CD4-positive, alpha-beta memory T cell (primary cell): ENCODE measurements at regions not wholly inside any gene's neighbourhood (a gene's known extent, or its start where the extent isn't known, plus 50 kb on each side); places are given as distances from the start of the nearest gene placed in this dataset.

Experiments
- CTCF ChIA-PET: fragments of 350-600 bp; sonication (Branson Sonifier 250); formaldehyde crosslinking; loops from one replicate; lab custom pipeline; 2021; ENCODE audit warnings: inconsistent platforms; ENCODE audit not compliant: partially characterized antibody; lab: Charles Lee
- POLR2A ChIA-PET: fragments of 350-600 bp; sonication (Branson Sonifier 250); formaldehyde crosslinking; loops from one replicate; lab custom pipeline; 2021; ENCODE audit not compliant: partially characterized antibody; lab: Charles Lee
- DNase-seq, 5 donors: peaks; one replicate each; pipeline versions ENCODE4 v3.0.0 to v3.0.0-alpha.2; 2020 to 2022; ENCODE audit warnings: mixed read lengths in 1 of 5
- H3K27ac ChIP-seq: one replicate; pipeline ENCODE4 v1.7.0; 2013; ENCODE audit warnings: low read depth, low read length
- H3K27me3 ChIP-seq: 2 replicates; pipeline ENCODE4 v1.7.0; 2013; ENCODE audit warnings: mild to moderate bottlenecking, low read length, moderate library complexity; ENCODE audit not compliant: insufficient read depth
- H3K36me3 ChIP-seq: 2 replicates; pipeline ENCODE4 v1.7.0; 2013; ENCODE audit warnings: mild to moderate bottlenecking, low read length, moderate library complexity; ENCODE audit not compliant: insufficient read depth
- H3K4me1 ChIP-seq: 2 replicates; pipeline ENCODE4 v1.7.0; 2013; ENCODE audit warnings: mild to moderate bottlenecking, low read length, moderate library complexity; ENCODE audit not compliant: insufficient read depth
- H3K4me3 ChIP-seq, 2 donors: one replicate each; pipeline ENCODE4 v1.7.0; 2013; ENCODE audit warnings: low read length in 2 of 2, mild to moderate bottlenecking in 1 of 2
- H3K9me3 ChIP-seq, 2 donors: one replicate each; pipeline ENCODE4 v1.7.0; 2013; ENCODE audit warnings: low read length in 2 of 2, control low read depth in 1 of 2; ENCODE audit not compliant: control insufficient read depth in 1 of 2
- H3K27ac Mint-ChIP-seq, 7 donors: one replicate each; pipeline ENCODE4 v1.8.0; 2020 to 2021; ENCODE audit warnings: mixed read lengths in 7 of 7, mild to moderate bottlenecking in 6 of 7, inconsistent platforms in 3 of 7, moderate library complexity in 3 of 7
- H3K27me3 Mint-ChIP-seq, 2 donors: one replicate each; pipeline ENCODE4 v1.8.0; 2020 to 2021; ENCODE audit warnings: mixed read lengths in 2 of 2
- H3K36me3 Mint-ChIP-seq, 2 donors: one replicate each; pipeline ENCODE4 v1.8.0; 2020 to 2021; ENCODE audit warnings: mixed read lengths in 2 of 2, inconsistent platforms in 1 of 2, mild to moderate bottlenecking in 1 of 2
- H3K4me1 Mint-ChIP-seq, 4 donors: one replicate each; pipeline ENCODE4 v1.8.0; 2020 to 2021; ENCODE audit warnings: mixed read lengths in 4 of 4, mild to moderate bottlenecking in 1 of 4
- H3K4me3 Mint-ChIP-seq, 8 donors: one replicate each; pipeline ENCODE4 v1.8.0; 2020 to 2021; ENCODE audit warnings: mixed read lengths in 8 of 8, mild to moderate bottlenecking in 7 of 8, moderate library complexity in 6 of 8, inconsistent platforms in 3 of 8
- H3K9me3 Mint-ChIP-seq, 8 donors: one replicate each; pipeline ENCODE4 v1.8.0; 2020 to 2021; ENCODE audit warnings: mixed read lengths in 8 of 8, mild to moderate bottlenecking in 5 of 8, inconsistent platforms in 3 of 8, moderate library complexity in 1 of 8
- intact Hi-C: fragments of 100-400 bp; cut with micrococcal nuclease; formaldehyde crosslinking; loops from one replicate; pipeline ENCODE4 v1.15.1; 2023

DNA sequence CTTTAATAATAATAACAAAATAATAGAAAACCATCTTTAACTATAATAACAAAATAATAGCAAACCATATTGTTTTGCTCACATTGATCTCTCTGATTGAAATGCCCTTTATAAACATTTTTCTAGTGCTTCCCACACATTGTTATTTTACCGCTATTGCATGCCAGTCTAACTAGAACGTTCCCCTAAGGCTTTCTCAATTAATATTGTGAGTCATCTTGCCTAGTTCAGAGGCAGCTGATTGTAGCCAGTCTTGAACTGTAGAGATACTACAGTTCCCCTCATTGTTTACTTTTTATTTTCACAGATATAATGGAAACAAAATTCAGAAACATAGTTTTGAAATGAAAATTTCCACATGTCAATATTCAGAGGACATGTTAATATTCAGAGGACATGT is 192.3 kb upstream of the ADGRL4 start:
- ChIA-PET POLR2A (no interaction called here), CTCF (no interaction called here)
- Histone ChIP-seq H3K27ac (no peak overlapping the region), H3K27me3 (no peaks in the 10 kb centered on the region), H3K4me3 (no peak overlapping the region), H3K4me1 (no peaks in the 10 kb centered on the region), H3K9me3 (no peaks in the 10 kb centered on the region), H3K36me3 (no peaks in the 10 kb centered on the region)
- DNase-seq, result no peak
- intact Hi-C loops, result no loop called here
- H3K4me1 Mint-ChIP-seq, result no peaks in the 10 kb centered on the region
- no peaks in the 10 kb centered on the region for H3K36me3 Mint-ChIP-seq
- H3K4me3 Mint-ChIP-seq, result no peak overlapping the region
- H3K9me3 Mint-ChIP-seq, result peaks cover 0 to 12% (median 4%) of the 10 kb centered on the region in 8 donors
- H3K27ac Mint-ChIP-seq, result no peak overlapping the region
- no peaks in the 10 kb centered on the region for H3K27me3 Mint-ChIP-seq

DNA sequence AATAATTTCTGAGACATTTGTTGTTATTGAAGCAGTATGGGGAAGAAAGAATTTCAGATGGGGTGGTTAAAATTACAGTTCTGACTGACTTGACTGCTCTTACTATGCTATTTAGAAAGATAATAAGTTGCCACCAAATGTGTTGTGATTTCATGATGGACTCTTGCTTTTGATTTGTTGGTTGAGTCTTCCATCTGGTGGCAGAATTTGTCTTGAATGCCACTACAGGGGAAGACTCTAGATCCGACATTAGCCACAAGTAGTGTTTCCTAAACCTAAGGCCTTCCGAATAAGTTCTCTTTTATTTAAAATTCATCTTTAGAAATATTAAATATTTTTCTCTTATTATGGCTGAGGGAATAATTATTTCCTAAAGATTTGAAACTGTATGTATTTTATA is 190.9 kb upstream of the ADGRL4 start:
- no peaks in the 10 kb centered on the region for H3K4me1 Mint-ChIP-seq
- no peak overlapping the region for H3K4me3 Mint-ChIP-seq
- H3K27me3 Mint-ChIP-seq, result no peaks in the 10 kb centered on the region
- ChIA-PET POLR2A (no interaction called here), CTCF (no interaction called here)
- Histone ChIP-seq H3K4me1 (no peaks in the 10 kb centered on the region), H3K27ac (no peak overlapping the region), H3K4me3 (no peak overlapping the region), H3K27me3 (no peaks in the 10 kb centered on the region), H3K9me3 (no peaks in the 10 kb centered on the region), H3K36me3 (no peaks in the 10 kb centered on the region)
- intact Hi-C loops, result no loop called here
- DNase-seq, result no peak
- H3K36me3 Mint-ChIP-seq, result no peaks in the 10 kb centered on the region
- no peak overlapping the region for H3K27ac Mint-ChIP-seq
- peaks cover 0 to 12% (median 4%) of the 10 kb centered on the region in 8 donors for H3K9me3 Mint-ChIP-seq

DNA sequence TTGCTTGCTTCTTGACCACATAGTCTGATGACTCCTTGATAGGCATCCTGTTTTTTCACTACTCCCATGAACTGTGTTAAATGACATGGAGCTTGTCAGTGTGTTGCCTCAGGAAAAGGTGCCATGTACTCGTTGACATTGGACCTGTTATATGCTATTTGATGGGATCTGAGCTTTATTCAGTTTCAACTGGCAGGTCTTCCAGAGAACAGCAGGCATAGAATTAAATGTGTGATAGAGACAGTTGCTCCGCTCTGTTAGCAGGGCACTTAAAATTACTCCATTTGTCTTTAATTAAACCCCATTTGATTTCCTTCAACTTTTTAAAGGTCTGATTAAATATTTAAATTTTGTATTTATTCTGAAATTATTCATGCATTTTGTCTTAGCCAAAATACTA is 189.7 kb upstream of the ADGRL4 start:
- H3K4me3 Mint-ChIP-seq, result no peak overlapping the region

DNA sequence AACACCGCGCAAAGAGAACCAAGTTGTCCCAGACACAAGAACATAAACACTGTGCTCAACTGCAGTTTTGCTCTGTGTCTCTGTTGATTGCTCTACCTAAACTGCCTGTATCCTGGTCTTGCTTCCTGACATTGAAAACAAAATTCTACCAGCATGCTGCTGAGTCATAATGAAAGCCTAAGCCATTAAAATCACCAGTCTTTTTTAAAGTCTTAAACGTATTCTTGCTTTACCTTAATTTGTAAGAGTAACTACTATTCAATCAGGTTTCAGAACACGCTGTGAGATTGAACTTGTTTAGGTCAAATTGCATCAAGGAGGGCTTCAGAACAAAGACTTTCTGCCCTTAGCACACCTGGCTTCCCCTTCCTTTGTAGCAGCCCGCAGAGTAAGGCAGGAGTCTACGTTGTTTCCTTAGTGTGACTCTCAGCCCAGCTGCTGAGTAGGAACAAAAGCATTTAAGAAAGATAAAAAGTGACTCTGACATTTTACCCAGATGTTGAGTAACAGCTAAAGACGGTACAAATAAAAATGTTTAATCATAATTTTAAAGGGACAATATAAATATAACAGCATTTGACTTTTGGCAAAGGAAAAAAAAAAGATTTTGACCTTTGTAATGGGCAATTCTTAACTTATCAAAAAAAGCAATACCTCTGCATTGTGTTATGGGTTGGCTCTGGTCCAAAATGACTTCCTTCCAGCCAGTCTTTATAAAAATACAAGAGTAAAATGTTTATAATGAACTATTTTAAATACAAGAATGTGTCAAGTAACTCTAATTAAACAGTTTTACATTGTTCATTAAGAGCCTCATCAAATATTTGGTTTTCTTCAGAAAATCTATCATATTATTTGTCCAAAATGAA is 186.9 kb upstream of the ADGRL4 start:
- POLR2A ChIA-PET, result no interaction called here
- no peak for DNase-seq
- Histone ChIP-seq H3K36me3 (no peaks in the 10 kb centered on the region), H3K9me3 (no peaks in the 10 kb centered on the region), H3K27me3 (no peaks in the 10 kb centered on the region), H3K4me1 (no peaks in the 10 kb centered on the region), H3K27ac (no peak overlapping the region), H3K4me3 (no peak overlapping the region)
- intact Hi-C loops, result no loop called here
- H3K36me3 Mint-ChIP-seq, result no peaks in the 10 kb centered on the region
- peak overlapping the region in 1 of 7 donors; percentile 19 for H3K27ac Mint-ChIP-seq
- H3K4me1 Mint-ChIP-seq, result no peaks in the 10 kb centered on the region
- CTCF ChIA-PET, result no interaction called here
- H3K4me3 Mint-ChIP-seq, result peak overlapping the region in 1 of 8 donors; percentile 17
- H3K27me3 Mint-ChIP-seq, result no peaks in the 10 kb centered on the region
- H3K9me3 Mint-ChIP-seq, result peaks cover 0 to 7% (median 2%) of the 10 kb centered on the region in 8 donors

More for the DNA sequence above, 189.7 kb upstream of the ADGRL4 start:
- no peaks in the 10 kb centered on the region for H3K4me1 ChIP-seq
- no peaks in the 10 kb centered on the region for H3K9me3 ChIP-seq
- Mint-ChIP-seq H3K9me3 (peaks cover 0 to 7% (median 3%) of the 10 kb centered on the region in 8 donors), H3K27me3 (no peaks in the 10 kb centered on the region), H3K27ac (no peak overlapping the region), H3K36me3 (no peaks in the 10 kb centered on the region), H3K4me1 (no peaks in the 10 kb centered on the region)
- no peak overlapping the region for H3K4me3 ChIP-seq
- DNase-seq, result no peak
- no peaks in the 10 kb centered on the region for H3K27me3 ChIP-seq
- H3K27ac ChIP-seq, result no peak overlapping the region
- ChIA-PET CTCF (no interaction called here), POLR2A (no interaction called here)
- no peaks in the 10 kb centered on the region for H3K36me3 ChIP-seq
- intact Hi-C loops, result no loop called here

DNA sequence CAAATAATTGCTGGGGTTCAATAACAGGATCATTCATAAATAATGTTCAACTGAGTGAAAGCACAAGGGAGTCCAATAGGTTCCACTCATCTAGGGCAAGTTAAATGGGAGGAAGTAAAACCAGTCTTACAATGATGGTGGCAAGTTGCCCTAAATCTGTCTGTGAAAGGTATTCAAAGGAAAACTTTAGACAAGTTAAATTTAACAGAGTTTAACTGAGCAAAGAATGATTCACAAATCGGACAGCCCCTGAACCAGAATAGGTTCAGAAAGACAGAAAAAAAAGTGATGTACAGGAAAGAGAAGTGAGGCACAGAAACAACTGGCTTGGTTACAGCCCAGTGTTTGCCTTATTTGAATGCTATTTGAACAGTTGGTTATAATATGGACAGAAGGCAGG is 183.5 kb upstream of the ADGRL4 start:
- no peaks in the 10 kb centered on the region for H3K4me1 Mint-ChIP-seq
- no peak for DNase-seq
- Histone ChIP-seq H3K27me3 (no peaks in the 10 kb centered on the region), H3K27ac (no peak overlapping the region), H3K36me3 (no peaks in the 10 kb centered on the region), H3K4me1 (no peaks in the 10 kb centered on the region), H3K9me3 (no peaks in the 10 kb centered on the region), H3K4me3 (no peak overlapping the region)
- intact Hi-C loops, result no loop called here
- CTCF ChIA-PET, result no interaction called here
- POLR2A ChIA-PET, result no interaction called here
- no peaks in the 10 kb centered on the region for H3K27me3 Mint-ChIP-seq
- peaks cover 0 to 4% (median 2%) of the 10 kb centered on the region in 8 donors for H3K9me3 Mint-ChIP-seq
- H3K27ac Mint-ChIP-seq, result no peak overlapping the region
- H3K4me3 Mint-ChIP-seq, result no peak overlapping the region
- no peaks in the 10 kb centered on the region for H3K36me3 Mint-ChIP-seq

DNA sequence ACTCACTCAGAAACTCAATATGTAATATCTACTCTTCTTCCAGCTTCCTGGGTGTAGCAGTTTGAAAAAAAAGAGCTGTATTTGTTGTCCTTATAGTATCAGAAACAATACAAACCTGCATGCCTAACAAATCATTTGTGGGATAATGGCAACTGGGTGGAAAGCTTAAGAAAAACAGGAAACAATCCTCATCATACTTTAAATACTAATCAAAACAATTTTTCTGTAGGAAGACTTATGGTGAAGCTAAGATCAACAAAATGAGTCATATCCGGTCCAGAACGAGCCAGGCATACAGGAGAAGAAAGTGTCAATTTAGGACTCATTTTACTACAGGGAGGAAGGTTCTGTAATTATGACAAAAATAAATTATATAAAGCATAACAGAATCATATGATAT is 181.8 kb upstream of the ADGRL4 start:
- H3K4me1 Mint-ChIP-seq, result no peaks in the 10 kb centered on the region
- Histone ChIP-seq H3K36me3 (no peaks in the 10 kb centered on the region), H3K27ac (no peak overlapping the region), H3K9me3 (no peaks in the 10 kb centered on the region), H3K4me3 (no peak overlapping the region), H3K4me1 (no peaks in the 10 kb centered on the region), H3K27me3 (no peaks in the 10 kb centered on the region)
- DNase-seq, result no peak
- CTCF ChIA-PET, result interaction anchor here (1.7 kb wide), 1 partner anchor 11 kb away, joined by 6 read pairs; no protein-coding TSS in a partner anchor
- no peaks in the 10 kb centered on the region for H3K36me3 Mint-ChIP-seq
- POLR2A ChIA-PET, result no interaction called here
- no peak overlapping the region for H3K4me3 Mint-ChIP-seq
- H3K27me3 Mint-ChIP-seq, result no peaks in the 10 kb centered on the region
- intact Hi-C loops, result no loop called here
- H3K27ac Mint-ChIP-seq, result no peak overlapping the region
- H3K9me3 Mint-ChIP-seq, result peaks cover 0 to 4% (median 0%) of the 10 kb centered on the region in 8 donors

DNA sequence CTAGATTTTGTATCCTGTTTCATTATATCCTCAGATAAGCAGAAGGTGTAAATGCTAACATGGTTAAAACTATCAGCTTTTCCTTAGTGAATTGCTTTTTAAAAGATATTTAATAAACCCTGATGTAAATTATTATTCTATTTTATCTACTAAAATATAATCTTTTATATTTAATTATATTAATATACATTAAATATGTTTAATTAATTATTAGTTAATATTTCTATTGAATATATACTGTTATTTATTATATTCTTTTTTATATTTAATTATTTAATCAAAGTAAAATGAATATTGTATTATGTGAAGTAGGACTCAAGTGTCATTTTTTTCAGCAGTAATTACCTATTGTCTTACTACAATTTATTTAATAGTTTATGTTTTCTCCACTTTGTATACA is 179.7 kb upstream of the ADGRL4 start:
- Histone ChIP-seq H3K4me3 (no peak overlapping the region), H3K4me1 (no peaks in the 10 kb centered on the region), H3K27ac (no peak overlapping the region), H3K36me3 (no peaks in the 10 kb centered on the region), H3K9me3 (no peaks in the 10 kb centered on the region), H3K27me3 (no peaks in the 10 kb centered on the region)
- POLR2A ChIA-PET, result no interaction called here
- intact Hi-C loops, result no loop called here
- no peak for DNase-seq
- Mint-ChIP-seq H3K4me3 (no peak overlapping the region), H3K27ac (no peak overlapping the region), H3K9me3 (peaks cover 0 to 4% (median 0%) of the 10 kb centered on the region in 8 donors), H3K4me1 (no peaks in the 10 kb centered on the region), H3K36me3 (no peaks in the 10 kb centered on the region), H3K27me3 (no peaks in the 10 kb centered on the region)
- CTCF ChIA-PET, result no interaction called here
